ENCODE measurements at regions not wholly inside any gene's neighbourhood (a gene's known extent, or its start where the extent isn't known, plus 50 kb on each side); places are given as distances from the start of the nearest gene placed in this dataset.

DNA sequence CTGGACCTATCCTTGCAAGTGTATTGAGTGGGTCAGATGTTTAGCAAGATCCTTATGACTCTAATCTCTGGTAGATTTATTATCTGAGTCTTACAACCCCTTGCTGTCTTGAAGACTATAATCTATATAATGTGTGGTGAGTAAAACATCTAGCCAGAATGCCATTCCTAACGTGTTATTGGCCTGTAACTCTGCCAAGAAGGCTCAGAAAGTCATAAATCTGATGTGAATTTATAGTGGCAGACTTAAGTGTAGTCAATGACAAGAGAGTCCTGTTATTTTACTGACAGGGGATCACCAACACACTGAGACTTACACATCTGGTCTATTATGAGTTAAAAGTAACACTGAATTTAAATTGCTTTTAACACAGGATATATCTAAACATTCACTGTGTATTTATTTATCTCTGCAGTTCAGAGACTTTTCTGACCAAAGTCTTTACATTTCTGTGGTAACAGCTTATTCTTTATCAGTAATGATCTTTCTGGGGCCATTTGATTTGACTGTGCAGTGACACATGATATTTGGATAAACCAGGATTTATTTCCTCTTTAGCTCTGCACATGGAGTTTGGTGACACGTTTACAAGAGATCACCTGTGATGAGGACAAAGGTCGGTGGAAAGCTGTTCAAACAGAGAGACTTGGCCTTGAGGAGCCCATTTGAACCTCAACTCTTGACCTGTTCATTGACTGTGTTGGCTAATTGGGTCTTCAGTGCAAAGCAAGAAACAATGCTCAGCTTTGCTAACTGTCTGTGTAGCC is 415.8 kb downstream of the STIM2 start:
- TF ChIP-seq, protein P1, sequence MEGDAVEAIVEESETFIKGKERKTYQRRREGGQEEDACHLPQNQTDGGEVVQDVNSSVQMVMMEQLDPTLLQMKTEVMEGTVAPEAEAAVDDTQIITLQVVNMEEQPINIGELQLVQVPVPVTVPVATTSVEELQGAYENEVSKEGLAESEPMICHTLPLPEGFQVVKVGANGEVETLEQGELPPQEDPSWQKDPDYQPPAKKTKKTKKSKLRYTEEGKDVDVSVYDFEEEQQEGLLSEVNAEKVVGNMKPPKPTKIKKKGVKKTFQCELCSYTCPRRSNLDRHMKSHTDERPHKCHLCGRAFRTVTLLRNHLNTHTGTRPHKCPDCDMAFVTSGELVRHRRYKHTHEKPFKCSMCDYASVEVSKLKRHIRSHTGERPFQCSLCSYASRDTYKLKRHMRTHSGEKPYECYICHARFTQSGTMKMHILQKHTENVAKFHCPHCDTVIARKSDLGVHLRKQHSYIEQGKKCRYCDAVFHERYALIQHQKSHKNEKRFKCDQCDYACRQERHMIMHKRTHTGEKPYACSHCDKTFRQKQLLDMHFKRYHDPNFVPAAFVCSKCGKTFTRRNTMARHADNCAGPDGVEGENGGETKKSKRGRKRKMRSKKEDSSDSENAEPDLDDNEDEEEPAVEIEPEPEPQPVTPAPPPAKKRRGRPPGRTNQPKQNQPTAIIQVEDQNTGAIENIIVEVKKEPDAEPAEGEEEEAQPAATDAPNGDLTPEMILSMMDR (IDR thresholded peaks at IDR 0.05), result no peak
- Histone ChIP-seq H3K27ac (no peak overlapping the region), H3K4me1 (no peaks in the 10 kb centered on the region), H3K36me3 (no peaks in the 10 kb centered on the region), H3K4me3 (no peak overlapping the region), H3K9me3 (no peaks in the 10 kb centered on the region), H3K27me3 (no peaks in the 10 kb centered on the region)
- DNase-seq (ENCODE audit: low spot score in 2 of 2), result no peak
- intact Hi-C loops (cut with DNase I), result no loop called here

DNA sequence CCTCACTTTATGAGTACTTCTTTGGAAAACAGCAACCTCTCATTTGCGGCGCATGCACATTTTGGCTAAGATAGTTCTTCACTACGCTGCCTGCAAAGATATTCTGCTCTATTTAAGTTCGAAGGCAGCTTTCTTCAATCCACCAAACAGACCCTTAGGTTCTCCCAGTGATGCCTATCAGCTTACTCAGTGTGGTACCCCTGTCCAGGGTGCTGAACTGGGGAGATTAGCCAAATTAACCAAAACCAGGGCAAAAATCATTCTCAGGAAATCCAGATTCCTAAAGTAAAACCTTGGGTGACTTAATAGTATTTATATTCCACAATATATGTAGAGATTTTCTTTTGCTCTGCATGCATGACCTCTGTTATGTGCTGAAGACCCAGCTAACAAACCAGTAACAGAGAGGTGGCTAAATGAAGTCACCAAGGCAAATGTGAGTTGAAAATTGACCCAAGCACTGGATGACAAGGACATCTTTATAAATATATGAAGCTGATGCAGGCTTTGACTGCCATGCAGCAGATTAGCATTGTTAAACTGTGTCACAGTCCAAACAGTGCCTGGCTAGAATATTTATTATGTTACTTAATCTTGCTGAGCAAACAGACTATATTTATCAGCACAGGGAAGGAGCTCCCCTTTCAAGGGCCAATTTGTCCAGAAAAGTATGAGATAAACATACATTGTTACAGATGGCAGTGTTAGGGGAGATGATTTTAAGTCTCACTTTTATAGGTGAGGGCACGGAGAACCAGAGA is 418.2 kb downstream of the STIM2 start:
- TF ChIP-seq, protein P1 (IDR thresholded peaks at IDR 0.05), result no peak
- no peak for DNase-seq (ENCODE audit: low spot score in 2 of 2)
- Histone ChIP-seq H3K9me3 (no peaks in the 10 kb centered on the region), H3K4me1 (no peaks in the 10 kb centered on the region), H3K4me3 (no peak overlapping the region), H3K27me3 (no peaks in the 10 kb centered on the region), H3K27ac (no peak overlapping the region), H3K36me3 (no peaks in the 10 kb centered on the region)
- intact Hi-C loops (cut with DNase I), result no loop called here

DNA sequence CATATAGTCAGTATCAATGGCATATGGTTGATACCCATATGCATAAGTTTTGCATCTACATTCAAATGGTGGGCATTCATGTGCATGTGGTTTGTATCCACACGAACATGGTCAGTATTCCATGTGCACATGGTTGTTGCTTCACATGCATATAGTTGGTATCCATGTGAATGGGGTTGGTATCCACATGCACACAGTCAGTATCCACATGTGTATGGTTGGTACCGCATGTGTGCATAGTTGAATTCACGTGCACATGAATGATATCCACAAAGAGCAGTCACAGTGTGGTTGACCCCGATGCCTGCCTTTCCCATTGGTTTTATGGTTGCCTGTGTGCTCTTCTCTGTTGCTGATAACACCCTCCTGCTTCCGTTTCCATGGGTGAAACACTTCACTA is 427.9 kb downstream of the STIM2 start:
- Histone ChIP-seq H3K4me1 (no peaks in the 10 kb centered on the region), H3K27me3 (no peaks in the 10 kb centered on the region), H3K9me3 (no peaks in the 10 kb centered on the region), H3K4me3 (no peak overlapping the region), H3K36me3 (no peaks in the 10 kb centered on the region), H3K27ac (no peak overlapping the region)
- DNase-seq (ENCODE audit: low spot score in 2 of 2), result no peak
- TF ChIP-seq, protein P1 (IDR thresholded peaks at IDR 0.05), result no peak
- intact Hi-C loops (cut with DNase I), result no loop called here

- Histone ChIP-seq H3K36me3 (no peaks in the 10 kb centered on the region), H3K4me1 (no peaks in the 10 kb centered on the region), H3K4me3 (no peak overlapping the region), H3K27ac (no peak overlapping the region), H3K9me3 (no peaks in the 10 kb centered on the region), H3K27me3 (no peaks in the 10 kb centered on the region)
- intact Hi-C loops (cut with DNase I), result no loop called here
- TF ChIP-seq, protein P1 (IDR thresholded peaks at IDR 0.05), result no peak
- no peak for DNase-seq (ENCODE audit: low spot score in 2 of 2)
Observed at GRCh38 chr4:27289704-27290103, 429.1 kb downstream of the STIM2 start.

GRCh38 chr4:27293831-27294230 is 433.2 kb downstream of the STIM2 start:
- Histone ChIP-seq H3K4me1 (no peaks in the 10 kb centered on the region), H3K36me3 (no peaks in the 10 kb centered on the region), H3K27me3 (no peaks in the 10 kb centered on the region), H3K4me3 (no peak overlapping the region), H3K9me3 (no peaks in the 10 kb centered on the region), H3K27ac (no peak overlapping the region)
- intact Hi-C loops (cut with DNase I), result no loop called here
- TF ChIP-seq, protein P1 (IDR thresholded peaks at IDR 0.05), result no peak
- DNase-seq (ENCODE audit: low spot score in 2 of 2), result no peak

Data from ascending aorta (tissue), 2 donors.